Right lobe of liver (tissue), 4 donors: ENCODE measurements at regions not wholly inside any gene's neighbourhood (a gene's known extent, or its start where the extent isn't known, plus 50 kb on each side); places are given as distances from the start of the nearest gene placed in this dataset.

Source experiments
- POLR2A ChIP-seq: fragments of 450-650 bp; IDR thresholded peaks from one replicate; pipeline ENCODE4 v1.6.1; 2017; ENCODE audit warnings: antibody characterized with exemption, mild to moderate bottlenecking
- TF ChIP-seq, protein P1 (sequence below), 4 donors: fragments of 200-600 bp in 3 of 4; fragments of 450-650 bp in 1 of 4; IDR thresholded peaks; one replicate each; pipeline versions ENCODE4 v1.5.1 to v1.8.0; 2016 to 2022; ENCODE audit warnings: antibody characterized with exemption in 4 of 4, mild to moderate bottlenecking in 2 of 4
- donor health status: DM: no; HTN: no; CAD: no.
- donor health status: DM: no; HTN: no; CAD: no.
- donor health status: DM: no; HTN: yes; CAD: no.

DNA sequence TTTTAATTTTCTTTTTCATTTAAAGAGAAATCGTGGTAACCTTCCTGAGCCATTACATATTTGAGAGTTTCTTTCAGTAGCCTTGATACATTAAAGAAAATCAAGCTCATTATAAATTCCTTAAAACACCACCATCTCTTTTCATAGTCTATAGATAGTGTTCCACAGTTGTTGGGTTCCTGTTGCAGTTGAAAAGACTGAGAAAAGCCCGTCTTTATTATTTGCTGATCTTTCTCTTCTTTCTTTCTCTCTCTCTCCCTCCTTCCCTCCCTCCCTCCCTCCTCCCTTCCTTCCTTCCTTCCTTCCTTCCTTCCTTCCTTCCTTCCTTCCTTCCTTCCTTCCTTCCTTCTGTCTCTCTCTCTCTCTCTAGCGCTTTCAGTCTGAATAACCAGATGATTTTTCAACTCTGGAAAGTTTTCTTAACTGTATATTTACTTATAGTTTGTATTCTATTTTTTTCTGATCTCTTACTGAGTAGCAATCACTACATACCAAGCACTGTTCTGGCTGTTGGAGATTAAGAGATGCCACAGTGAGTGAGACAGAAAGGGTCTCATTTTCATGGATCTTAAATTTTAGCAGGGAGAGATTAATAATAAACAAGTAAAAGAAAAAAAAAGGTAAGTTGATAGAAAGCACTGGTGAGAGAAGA lies 157.5 kb downstream of the TINAG start:
- TF ChIP-seq, protein P1, sequence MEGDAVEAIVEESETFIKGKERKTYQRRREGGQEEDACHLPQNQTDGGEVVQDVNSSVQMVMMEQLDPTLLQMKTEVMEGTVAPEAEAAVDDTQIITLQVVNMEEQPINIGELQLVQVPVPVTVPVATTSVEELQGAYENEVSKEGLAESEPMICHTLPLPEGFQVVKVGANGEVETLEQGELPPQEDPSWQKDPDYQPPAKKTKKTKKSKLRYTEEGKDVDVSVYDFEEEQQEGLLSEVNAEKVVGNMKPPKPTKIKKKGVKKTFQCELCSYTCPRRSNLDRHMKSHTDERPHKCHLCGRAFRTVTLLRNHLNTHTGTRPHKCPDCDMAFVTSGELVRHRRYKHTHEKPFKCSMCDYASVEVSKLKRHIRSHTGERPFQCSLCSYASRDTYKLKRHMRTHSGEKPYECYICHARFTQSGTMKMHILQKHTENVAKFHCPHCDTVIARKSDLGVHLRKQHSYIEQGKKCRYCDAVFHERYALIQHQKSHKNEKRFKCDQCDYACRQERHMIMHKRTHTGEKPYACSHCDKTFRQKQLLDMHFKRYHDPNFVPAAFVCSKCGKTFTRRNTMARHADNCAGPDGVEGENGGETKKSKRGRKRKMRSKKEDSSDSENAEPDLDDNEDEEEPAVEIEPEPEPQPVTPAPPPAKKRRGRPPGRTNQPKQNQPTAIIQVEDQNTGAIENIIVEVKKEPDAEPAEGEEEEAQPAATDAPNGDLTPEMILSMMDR (IDR thresholded peaks at IDR 0.05), result no peak
- TF ChIP-seq POLR2A, result no peak
